Smooth muscle cell of the brain vasculature (primary cell): ENCODE measurements at regions not wholly inside any gene's neighbourhood (a gene's known extent, or its start where the extent isn't known, plus 50 kb on each side); places are given as distances from the start of the nearest gene placed in this dataset.

Source experiments
- DNase-seq: peaks from one replicate; pipeline ENCODE4 v3.0.0-alpha.2; 2012; ENCODE audit warnings: low read depth, low spot score

DNA sequence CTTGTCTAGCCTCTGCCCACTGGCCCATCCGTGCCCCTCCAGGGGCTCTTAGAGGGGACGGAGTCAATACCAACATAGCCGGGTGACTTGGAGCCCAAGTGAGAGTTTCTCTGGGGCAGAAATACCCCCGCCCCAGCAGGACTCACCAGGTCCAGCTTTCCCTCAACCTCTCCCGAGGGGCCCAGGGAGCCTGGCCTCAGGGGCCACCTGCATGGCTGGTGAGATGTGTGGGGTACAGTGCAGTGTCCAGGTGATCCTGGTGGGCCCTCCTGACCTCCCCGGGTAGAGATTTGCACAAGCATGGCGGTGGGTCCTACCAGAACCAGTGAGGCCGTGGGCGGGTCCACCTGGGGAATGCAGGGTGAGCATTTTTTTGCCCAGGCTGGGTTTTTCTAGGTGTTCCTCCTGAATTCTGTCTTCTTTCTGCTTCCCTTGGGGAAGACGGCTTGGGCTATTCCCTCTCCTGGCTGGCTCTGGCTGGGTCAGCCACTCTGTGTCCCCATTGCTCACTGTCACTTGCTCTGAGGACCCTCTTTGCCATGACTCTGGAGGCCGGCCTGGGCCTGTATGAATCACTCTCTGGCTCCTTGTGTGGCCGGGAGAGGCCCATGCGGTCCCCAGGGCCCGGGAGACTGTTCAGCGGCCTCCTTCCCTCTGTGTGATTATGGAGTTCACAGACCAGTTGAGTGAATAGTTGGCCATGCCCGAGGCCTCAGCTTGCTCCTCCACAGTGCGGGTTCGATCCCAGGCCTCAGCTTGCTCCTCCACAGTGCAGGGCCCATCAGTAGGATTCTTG, 71.0 kb upstream of the NKX1-1 start:
- no peak for DNase-seq

DNA sequence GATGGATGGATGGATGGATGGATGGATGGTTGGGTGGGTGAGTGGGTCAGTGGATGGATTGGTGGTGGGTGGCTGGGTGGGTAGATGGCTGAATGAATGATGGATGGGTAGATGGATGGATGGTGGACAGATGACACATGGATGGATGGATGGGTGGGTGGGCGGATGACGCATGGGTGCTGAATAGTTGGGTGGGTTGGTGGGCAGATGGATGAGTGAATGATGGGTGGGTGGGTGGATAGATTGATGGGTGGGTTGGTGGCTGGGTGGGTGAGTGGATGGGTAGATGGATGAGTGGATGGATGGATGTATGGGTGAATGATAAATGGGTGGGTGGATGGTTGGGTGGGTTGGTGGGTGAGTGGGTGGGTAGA, 69.9 kb upstream of the NKX1-1 start:
- DNase-seq = no peak

DNA sequence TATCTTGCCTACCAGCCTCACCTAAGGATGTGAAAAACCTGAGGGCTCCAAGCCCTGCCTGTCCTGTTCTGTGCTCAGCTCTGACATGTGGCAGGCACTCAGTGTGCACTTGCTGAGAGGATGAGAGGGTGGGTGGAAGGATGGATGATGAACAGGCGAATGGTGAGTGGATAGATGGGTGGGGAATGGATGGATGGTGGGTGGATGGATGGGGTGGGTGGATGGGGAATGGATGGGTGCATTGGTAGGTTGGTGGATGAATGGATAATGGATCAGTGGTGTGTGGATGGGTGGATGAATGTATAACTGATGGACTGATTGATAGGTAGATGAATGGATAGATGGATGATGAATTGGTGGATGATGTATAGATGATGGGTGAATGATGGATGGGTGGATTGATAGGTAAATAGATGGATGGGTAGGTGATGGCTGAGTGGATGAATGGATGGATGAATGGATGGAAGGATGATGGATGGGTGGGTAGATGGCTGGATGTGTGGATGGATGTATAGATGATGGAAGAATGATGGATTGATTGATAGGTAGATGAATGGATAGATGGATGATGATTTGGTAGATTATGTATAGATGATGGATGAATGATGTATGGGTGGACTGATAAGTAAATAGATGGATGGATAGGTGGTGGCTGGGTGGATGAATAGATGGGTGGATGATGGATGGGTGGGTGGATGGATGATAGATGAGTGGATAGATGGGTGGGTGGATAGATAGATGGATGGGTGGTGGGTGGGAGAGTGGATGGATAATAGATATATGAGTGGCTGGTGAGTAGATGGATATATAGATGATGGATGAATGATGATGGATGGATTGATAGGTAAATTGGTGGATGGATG, 69.3 kb upstream of the NKX1-1 start:
- DNase-seq = no peak

DNA sequence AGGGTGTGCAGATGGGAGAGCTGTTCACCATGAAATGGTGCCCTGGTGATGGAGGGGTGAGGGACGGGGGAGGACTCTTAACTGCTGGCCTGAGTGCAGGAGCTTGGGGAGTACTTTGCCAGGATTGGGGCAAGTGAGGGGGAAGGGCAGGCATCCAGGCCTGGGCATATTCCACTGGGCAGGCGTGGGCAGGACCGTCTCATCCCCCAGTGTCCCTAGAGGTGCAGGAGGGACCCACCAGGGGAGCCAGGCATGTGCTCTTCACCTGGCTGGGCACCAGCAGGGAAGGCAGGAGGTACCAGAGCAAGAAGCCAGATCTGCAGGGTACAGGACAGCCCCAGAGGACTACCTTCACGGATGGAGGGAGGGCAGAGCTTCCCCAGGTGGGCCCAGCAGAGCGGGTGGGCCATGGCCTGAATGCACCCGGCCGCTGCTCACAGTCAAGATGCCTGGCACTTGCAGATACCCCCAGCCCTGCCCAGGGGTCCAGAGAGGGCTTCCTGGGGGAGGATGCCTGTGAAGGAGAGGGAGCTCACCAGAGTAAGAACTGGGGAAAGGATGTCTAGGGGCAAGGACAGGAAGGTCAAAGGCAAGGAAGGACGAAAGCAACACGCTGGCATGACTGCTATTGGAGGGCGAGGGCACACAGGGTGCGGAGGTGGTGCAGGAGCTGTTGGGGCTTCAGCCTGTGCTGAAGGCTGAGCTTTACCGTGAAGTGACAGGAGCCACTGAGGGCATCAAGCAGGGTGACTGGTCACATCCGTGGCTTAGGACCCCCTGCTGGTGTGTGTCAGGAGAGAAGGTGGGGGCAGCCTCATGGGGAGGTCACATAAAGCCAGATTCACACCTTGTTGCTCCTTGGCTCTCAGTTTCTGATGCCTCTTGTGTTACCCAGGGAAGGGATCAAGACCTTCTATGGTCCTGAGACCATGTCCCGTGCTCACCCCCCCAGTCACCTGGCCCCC, 68.2 kb upstream of the NKX1-1 start:
- DNase-seq = no peak

DNA sequence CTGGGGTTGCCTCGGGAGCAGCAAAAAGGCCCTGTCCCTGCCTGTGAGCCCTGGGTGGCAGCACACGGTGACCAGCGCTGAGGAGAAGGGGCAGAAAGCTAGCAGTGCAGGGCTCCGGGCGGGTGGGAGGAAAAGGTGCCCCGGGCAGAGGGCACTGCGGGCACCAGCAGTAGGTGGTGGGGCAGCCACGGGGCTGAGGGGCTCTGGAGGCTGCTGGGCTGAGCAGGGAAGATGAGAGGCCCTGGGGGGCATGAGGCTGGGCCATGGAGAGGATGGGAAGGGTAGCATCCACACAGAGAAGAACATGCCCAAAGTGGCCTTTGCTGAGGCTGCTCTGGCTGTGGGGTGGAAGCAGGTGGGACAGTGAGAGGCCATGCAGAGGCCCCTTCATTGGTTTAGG, 67.5 kb upstream of the NKX1-1 start:
- DNase-seq = no peak

DNA sequence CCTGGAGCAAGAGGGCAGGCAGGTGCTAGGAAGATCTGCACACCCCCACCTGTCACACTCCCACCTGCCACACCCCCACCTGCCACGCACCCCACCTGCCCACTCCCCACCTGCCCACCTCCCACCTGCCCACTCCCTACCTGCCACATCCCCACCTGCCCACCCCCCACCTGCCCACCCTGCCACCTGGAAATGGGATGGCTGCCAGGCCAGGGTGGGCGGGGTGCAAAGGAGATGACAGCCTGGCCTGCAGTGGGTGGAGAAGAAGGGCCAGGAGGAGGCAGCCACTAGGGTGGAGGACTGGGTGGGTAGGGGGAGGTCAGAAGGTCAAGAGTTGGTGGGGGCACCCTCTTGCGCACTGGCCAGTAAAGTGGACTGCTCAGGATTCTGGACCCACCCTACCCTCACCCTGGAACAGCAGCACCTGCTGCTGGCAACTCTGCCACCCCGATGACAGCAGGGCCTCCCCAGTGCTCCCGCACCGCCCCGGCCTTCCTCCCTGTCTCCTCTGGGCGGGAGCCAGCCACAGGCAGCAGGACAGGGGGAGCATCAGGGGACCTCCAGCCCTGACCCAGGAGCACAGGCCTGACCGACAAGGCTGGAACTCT, 66.8 kb upstream of the NKX1-1 start:
- DNase-seq = no peak

DNA sequence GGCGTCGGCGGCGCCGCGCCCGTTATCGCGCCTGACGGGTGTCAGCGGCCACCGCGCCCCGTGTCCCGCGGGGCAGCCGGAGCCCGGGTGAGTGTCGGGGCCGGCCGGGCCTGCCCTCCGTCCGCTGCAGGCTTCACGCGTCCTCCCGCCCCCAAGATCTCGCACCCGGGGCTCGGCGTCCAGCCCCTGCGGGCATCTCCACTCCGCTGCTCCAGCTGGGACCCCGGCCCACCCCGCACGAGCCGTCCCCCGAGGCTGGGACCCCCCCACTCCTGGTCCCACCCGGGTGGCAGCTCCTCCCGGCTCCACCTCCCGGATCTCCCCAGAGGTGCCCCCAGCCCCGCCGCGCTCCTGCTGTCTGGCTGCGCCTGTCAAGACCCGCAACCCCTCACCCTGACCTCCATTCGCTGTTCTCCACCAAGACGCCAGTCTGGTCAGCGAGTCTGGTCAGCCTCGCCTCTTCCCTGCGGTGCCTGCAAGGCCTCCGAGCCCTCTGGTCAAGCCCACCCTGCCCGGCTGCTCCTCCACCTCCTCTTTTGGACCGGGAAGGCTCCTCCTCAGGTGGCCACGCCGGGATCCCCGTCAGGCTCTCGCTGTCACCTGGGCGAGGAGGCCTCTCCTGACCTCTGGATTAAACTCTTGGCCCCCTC, 66.0 kb upstream of the NKX1-1 start:
- DNase-seq = no peak

DNA sequence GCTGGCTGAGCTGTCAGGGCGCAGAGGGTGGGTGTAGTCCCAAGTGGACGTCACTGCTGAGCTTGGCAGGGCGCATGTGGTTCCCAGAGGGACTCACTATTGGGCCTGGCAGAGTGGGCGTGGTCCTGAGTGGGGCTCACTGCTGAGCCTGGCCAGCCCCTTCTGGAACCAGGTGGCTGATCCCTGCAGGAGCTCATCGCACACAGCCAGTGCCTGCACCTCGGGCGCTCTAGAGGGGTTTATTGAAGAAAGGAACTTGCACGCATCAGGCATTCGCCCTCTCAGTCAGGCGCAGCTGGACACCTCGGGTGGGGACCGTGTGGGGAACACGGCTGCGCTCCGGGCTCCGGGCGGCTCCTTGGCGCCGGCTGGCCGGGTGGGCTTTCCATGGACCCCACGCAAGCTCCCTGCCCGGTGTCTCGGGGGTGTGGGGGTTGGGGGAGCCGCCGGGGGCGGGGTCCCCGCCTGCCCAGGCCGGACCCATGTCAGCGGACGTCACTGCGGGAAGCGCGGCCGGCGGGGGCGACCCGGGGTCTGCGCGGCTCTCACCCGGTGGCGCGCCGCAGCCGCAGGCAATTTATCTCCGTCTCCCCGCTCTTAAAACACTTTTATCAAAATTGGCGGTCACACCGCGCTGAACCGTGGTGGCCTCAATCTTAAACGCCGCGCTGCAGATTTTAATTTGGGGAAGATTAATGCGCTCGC, 65.4 kb upstream of the NKX1-1 start:
- DNase-seq = no peak

DNA sequence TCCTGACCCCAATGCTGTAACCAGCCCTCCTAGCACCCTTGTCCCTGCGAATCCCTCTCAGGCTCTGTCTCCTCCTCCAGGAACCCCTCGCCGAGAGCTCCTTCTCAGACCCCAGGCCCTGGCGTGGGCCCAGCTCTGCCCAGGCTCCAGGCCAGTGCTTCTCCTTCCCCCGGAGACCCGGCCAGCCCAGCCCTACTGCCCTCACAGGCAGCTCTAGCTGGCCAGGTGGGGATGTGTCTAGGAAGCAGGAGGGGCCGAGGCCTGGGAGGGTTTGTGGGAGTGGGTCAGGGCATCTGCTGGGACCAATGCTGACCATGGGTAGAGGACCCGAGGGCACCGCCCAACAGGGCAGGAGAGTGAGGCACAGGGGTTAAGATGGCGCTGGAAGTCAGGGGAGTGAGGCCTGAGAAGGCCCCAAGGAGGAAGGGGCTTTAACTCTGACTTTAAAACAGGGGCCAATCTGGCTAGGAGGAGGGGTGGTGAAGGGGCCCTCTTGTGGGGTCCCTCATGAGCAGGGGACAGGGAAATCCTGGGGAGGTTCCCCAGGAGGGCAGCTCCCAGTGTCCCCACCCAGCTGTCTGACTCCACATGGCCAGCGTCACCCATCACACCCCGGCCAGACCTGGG, 64.7 kb upstream of the NKX1-1 start:
- DNase-seq = no peak

DNA sequence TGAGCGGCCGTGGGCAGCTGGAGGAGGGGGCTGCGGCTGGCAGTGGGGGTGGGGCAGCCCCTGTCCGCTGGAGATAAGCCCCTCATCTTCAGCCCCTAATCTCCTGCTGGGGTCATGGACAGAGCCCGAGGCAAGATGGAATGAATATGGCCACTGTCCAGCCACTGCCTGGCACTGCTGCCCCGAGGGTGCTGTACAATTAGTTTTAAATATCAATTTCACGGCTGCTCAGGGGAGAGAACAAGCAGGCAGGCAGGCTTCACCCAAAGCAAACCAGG, 64.1 kb upstream of the NKX1-1 start:
- no peak for DNase-seq

DNA sequence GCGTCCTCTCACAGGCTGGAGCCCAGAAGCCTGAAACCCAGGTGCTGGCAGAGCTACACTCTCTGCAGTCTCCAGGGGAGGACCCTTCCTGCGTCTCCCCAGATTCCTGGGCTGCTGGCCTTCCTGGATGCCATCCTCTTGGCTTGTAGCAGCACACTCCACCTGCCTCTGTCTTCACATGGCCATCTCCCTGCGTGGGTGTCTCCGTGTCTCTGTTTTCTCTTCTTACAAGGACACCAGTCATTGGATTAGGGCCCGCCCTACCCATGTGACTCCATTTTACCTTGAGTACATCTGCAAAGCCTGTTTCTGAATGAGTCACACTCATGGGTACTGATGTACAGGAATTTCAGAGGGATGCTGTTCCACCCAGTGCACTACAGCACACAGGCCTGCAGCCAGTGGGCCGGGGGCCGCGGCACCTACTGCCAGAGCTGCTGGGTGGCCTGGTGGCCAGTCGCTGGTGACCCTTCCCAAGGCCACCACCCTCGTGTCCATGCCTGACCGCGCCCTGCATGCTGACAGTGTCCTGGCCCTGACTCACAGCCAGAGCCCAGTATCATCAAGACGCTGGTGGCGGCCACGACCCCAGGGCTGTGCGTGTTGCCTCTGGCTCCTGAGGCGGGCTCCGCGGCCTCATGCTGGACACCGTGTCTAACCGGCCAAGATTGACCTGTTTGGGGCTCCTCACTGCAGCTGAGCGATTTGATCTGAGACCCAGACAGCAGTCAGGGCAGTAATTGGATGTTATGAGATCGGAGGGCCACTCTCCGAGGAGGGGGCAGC, 63.6 kb upstream of the NKX1-1 start:
- no peak for DNase-seq

DNA sequence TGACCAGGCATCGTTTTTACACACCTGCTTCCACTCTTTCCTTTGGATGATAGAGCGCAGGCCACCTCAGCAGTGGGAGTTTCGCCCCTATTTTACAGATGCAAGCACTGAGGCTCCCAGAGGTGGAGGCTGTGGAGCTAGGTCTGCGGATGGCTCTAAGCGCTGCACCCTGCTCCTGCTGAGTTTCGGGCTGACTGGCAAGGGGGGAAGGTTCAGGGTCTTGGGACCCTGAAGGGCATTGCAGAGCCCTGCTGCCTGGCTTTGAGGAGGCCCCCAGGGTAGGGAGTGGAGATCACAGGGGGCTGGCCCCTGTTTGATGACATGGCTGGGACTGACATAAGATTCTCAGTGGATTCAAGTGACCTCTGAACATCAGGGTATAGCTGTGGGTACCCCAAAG, 62.8 kb upstream of the NKX1-1 start:
- DNase-seq = no peak

DNA sequence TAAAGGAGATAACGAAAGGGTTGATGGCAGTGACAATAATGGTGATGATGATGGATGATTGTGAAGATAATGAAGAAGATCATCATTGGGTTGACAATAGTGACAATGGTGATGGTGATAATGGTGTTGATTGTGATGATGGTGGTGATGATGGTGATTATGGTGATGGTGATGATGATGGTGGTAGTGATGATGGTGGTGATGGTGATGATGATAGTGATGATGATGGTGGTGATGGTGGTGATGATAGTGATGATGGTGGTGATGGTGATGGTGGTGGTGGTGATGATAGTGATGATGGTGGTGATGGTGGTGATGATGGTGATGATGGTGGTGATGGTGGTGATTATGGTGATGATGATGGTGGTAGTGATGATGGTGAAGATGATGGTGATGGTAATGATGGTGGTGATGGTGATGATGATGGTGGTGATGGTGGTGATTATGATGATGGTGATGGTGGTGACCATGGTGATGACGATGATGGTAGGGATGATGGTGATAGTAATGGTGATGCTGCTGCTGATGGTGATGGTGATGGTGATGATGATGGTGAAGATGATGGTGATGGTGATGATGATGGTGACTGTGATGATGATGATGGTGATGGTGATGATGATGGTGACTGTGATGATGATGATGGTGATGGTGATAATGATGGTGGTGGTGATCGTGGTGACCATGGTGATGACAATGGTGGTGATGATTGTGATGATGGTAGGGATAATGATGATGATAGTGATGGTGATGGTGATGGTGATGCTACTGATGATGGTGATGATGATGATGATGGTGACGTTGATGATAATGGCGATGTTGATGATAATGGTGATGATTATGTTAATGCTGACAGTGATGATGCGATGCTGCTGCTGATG, 61.6 kb upstream of the NKX1-1 start:
- no peak for DNase-seq

DNA sequence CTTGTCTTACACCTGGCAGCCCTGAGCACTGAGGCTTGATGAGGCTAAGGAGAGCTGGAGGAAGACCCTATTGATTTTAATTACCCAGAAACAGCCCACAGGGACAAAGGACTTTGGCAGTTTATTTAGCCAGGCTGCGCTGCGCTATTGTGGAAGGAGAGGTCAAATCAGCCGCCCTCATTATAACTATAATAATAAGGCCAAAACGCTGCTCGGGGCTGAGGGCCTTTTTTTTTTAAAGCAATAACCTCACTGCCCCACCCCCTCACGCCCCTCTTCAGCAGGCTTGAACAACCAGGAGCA, 60.6 kb upstream of the NKX1-1 start:
- no peak for DNase-seq

DNA sequence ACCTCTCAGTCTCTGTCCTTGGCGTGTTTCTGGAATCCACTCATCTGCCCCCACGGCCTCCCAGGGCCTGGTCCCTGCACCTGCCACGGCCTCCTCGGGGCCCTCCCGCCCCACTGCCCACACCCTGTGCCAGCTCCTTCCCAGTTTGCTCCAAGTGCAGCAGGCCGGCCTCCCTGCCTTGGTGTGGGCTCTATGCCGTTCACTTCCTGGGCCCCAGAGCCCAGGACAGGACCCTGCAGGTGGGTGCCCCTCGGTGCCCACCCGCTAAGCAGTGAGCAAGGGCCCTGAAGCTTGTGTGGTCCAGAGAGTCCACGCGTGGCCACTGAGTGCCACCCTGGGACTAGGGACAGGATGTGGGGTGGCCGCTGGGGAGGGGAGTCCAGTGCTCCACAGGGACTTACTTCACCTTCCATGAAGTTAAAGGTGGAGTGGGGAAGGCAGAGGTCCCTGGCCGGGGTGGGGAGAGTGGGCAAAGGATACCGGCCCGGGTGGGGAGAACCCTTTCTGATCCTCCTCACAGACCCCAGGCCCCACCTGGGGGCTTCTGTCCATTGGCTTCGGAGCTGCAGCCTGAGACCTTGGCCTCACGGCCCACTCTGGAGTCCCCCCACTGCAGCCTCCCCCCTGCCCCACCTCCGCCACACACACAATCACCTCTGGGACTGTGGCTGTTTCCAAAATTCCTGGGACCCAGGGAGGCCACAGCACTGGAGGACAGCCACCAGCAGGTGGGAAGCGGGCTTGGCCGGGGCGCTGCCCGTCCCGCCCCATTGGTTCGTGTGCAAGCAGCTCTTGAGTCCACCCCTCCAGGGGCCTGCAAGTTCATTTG, 60.0 kb upstream of the NKX1-1 start:
- DNase-seq = no peak

DNA sequence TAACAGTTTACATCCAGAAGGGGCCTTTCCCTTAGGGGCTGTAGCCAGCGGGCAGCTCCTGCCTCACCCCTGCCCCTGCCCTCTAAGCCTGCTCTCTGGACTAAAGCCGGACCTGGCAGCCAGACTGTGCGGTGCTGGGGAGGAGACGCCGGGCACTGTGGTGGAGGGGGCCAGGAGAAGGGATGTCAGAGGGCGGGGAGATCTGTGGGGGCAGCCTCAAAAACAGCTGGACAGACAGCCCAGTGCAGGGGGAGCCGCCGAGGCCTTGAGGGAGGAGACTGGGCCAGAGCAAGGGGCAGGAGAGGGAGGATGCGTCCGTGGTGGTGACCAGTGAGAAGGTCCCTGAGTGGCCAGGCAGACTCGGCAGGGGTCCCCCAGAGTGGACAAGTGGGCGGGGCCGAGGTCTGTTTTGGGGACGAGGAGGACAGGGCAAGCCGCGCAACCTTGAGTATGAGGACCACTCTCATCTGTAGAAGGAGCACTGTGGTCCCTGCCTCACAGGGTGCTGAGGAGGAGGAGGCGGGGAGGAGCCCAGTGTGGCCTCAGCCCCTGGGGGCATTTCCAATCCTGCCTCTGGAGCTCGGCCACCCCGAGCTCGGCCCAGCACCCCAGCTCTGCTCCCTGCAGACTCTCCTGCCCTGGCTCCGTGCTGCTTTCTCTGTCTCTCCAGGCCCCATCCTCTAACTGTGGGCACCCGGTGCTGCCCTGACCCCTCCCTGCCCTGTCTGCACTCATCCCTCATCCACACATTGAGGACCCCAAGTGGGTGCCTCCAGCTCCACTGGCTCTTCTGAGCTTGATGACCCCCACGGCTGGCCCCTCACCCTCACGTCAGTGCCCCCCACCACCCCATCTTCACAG, 59.2 kb upstream of the NKX1-1 start:
- DNase-seq = no peak
